Duodenal mucosa (tissue), 2 donors: ENCODE measurements at regions not wholly inside any gene's neighbourhood (a gene's known extent, or its start where the extent isn't known, plus 50 kb on each side); places are given as distances from the start of the nearest gene placed in this dataset.

Experiments used
- H3K27ac ChIP-seq: one replicate; pipeline ENCODE4 v1.7.0; 2013; ENCODE audit warnings: low read depth, low read length
- H3K27me3 ChIP-seq, 2 donors: one replicate each; pipeline ENCODE4 v1.7.0; 2013; ENCODE audit warnings: low read length in 2 of 2, control low read depth in 1 of 2; ENCODE audit not compliant: insufficient read depth in 2 of 2, control insufficient read depth in 1 of 2
- H3K36me3 ChIP-seq, 2 donors: one replicate each; pipeline ENCODE4 v1.7.0; 2013; ENCODE audit warnings: low read length in 2 of 2, control low read depth in 1 of 2; ENCODE audit not compliant: insufficient read depth in 2 of 2, control insufficient read depth in 1 of 2
- H3K4me1 ChIP-seq, 2 donors: one replicate each; pipeline ENCODE4 v1.7.0; 2013; ENCODE audit warnings: low read length in 2 of 2, control low read depth in 1 of 2; ENCODE audit not compliant: insufficient read depth in 2 of 2, control insufficient read depth in 1 of 2
- H3K4me3 ChIP-seq, 2 donors: one replicate each; pipeline ENCODE4 v1.7.0; 2013; ENCODE audit warnings: low read length in 2 of 2, low read depth in 1 of 2
- H3K9ac ChIP-seq, 2 donors: one replicate each; pipeline ENCODE4 v1.7.0; 2013; ENCODE audit warnings: low read length in 2 of 2, low read depth in 1 of 2
- H3K9me3 ChIP-seq, 2 donors: one replicate each; pipeline ENCODE4 v1.7.0; 2013; ENCODE audit warnings: low read length in 2 of 2, control low read depth in 1 of 2; ENCODE audit not compliant: control insufficient read depth in 1 of 2

- no peak overlapping the region for H3K27ac ChIP-seq
- no peaks in the 10 kb centered on the region for H3K36me3 ChIP-seq
Observed at GRCh38 chr5:56328753-56329560, 95.8 kb upstream of the ANKRD55 start.

GRCh38 chr5:56327809-56328208 lies 94.7 kb upstream of the ANKRD55 start:
- H3K4me1 ChIP-seq, result peaks cover 7 to 11% of the 10 kb centered on the region in 2 donors
- no peaks in the 10 kb centered on the region for H3K27me3 ChIP-seq
- H3K27ac ChIP-seq, result no peak overlapping the region
- H3K9me3 ChIP-seq, result no peaks in the 10 kb centered on the region
- H3K4me3 ChIP-seq, result no peak overlapping the region
- no peaks in the 10 kb centered on the region for H3K36me3 ChIP-seq
- no peak overlapping the region for H3K9ac ChIP-seq

More at GRCh38 chr5:56328753-56329560, 95.8 kb upstream of the ANKRD55 start:
- Histone ChIP-seq H3K4me1 (peaks cover 7 to 11% of the 10 kb centered on the region in 2 donors), H3K9ac (no peak overlapping the region), H3K27me3 (no peaks in the 10 kb centered on the region), H3K9me3 (no peaks in the 10 kb centered on the region), H3K4me3 (no peak overlapping the region)

GRCh38 chr5:56326770-56327169 lies 93.6 kb upstream of the ANKRD55 start:
- peaks cover 7 to 11% of the 10 kb centered on the region in 2 donors for H3K4me1 ChIP-seq
- no peaks in the 10 kb centered on the region for H3K27me3 ChIP-seq
- H3K27ac ChIP-seq, result no peak overlapping the region
- no peak overlapping the region for H3K4me3 ChIP-seq
- H3K9ac ChIP-seq, result no peak overlapping the region
- H3K9me3 ChIP-seq, result no peaks in the 10 kb centered on the region
- no peaks in the 10 kb centered on the region for H3K36me3 ChIP-seq

GRCh38 chr5:56326116-56326515 lies 93.0 kb upstream of the ANKRD55 start:
- Histone ChIP-seq H3K4me3 (no peak overlapping the region), H3K9me3 (no peaks in the 10 kb centered on the region), H3K4me1 (peaks cover 7 to 11% of the 10 kb centered on the region in 2 donors), H3K27me3 (no peaks in the 10 kb centered on the region), H3K27ac (no peak overlapping the region), H3K9ac (no peak overlapping the region), H3K36me3 (no peaks in the 10 kb centered on the region)

- H3K27ac ChIP-seq, result no peak overlapping the region
- no peak overlapping the region for H3K9ac ChIP-seq
- H3K36me3 ChIP-seq, result no peaks in the 10 kb centered on the region
- H3K27me3 ChIP-seq, result no peaks in the 10 kb centered on the region
- H3K4me3 ChIP-seq, result no peak overlapping the region
- H3K4me1 ChIP-seq, result peaks cover 7 to 11% of the 10 kb centered on the region in 2 donors
- no peaks in the 10 kb centered on the region for H3K9me3 ChIP-seq
Observed at GRCh38 chr5:56325039-56325438, 91.9 kb upstream of the ANKRD55 start.

GRCh38 chr5:56323505-56323904 lies 90.4 kb upstream of the ANKRD55 start:
- Histone ChIP-seq H3K27me3 (no peaks in the 10 kb centered on the region), H3K36me3 (no peaks in the 10 kb centered on the region), H3K4me3 (no peak overlapping the region), H3K4me1 (peaks cover 0 to 5% of the 10 kb centered on the region in 2 donors), H3K9ac (no peak overlapping the region), H3K9me3 (no peaks in the 10 kb centered on the region), H3K27ac (no peak overlapping the region)

- Histone ChIP-seq H3K36me3 (no peaks in the 10 kb centered on the region), H3K9ac (no peak overlapping the region), H3K27me3 (no peaks in the 10 kb centered on the region), H3K27ac (no peak overlapping the region), H3K9me3 (no peaks in the 10 kb centered on the region), H3K4me3 (no peak overlapping the region), H3K4me1 (peaks cover 0 to 5% of the 10 kb centered on the region in 2 donors)
Observed at GRCh38 chr5:56322592-56322991, 89.5 kb upstream of the ANKRD55 start.

- no peak overlapping the region for H3K27ac ChIP-seq
Observed at GRCh38 chr5:56321236-56321881, 88.2 kb upstream of the ANKRD55 start.

GRCh38 chr5:56320686-56321085 lies 87.6 kb upstream of the ANKRD55 start:
- Histone ChIP-seq H3K9ac (no peak overlapping the region), H3K27ac (no peak overlapping the region), H3K9me3 (no peaks in the 10 kb centered on the region), H3K4me1 (peaks cover 0 to 3% of the 10 kb centered on the region in 2 donors), H3K4me3 (no peak overlapping the region), H3K27me3 (no peaks in the 10 kb centered on the region), H3K36me3 (no peaks in the 10 kb centered on the region)

More at GRCh38 chr5:56321236-56321881, 88.2 kb upstream of the ANKRD55 start:
- no peaks in the 10 kb centered on the region for H3K36me3 ChIP-seq
- no peak overlapping the region for H3K4me3 ChIP-seq
- H3K9me3 ChIP-seq, result no peaks in the 10 kb centered on the region
- H3K9ac ChIP-seq, result no peak overlapping the region
- peaks cover 0 to 5% of the 10 kb centered on the region in 2 donors for H3K4me1 ChIP-seq
- no peaks in the 10 kb centered on the region for H3K27me3 ChIP-seq

- no peak overlapping the region for H3K9ac ChIP-seq
- no peaks in the 10 kb centered on the region for H3K4me1 ChIP-seq
- no peaks in the 10 kb centered on the region for H3K36me3 ChIP-seq
- no peak overlapping the region for H3K27ac ChIP-seq
- no peaks in the 10 kb centered on the region for H3K27me3 ChIP-seq
- H3K4me3 ChIP-seq, result no peak overlapping the region
- H3K9me3 ChIP-seq, result no peaks in the 10 kb centered on the region
Observed at GRCh38 chr5:56319526-56320181, 86.5 kb upstream of the ANKRD55 start.
